Endothelial cell (in vitro differentiated cells): ENCODE measurements at regions not wholly inside any gene's neighbourhood (a gene's known extent, or its start where the extent isn't known, plus 50 kb on each side); places are given as distances from the start of the nearest gene placed in this dataset.
"Not testable (repeated sequence)": the region's sequence is repeated elsewhere in the genome, so short reads cannot be mapped to it uniquely, and the experiment has no call there.

ENCODE experiments used
- DNase-seq: peaks from one replicate; pipeline ENCODE4 v3.0.0; 2021; ENCODE audit warnings: low spot score
- H3K27ac Mint-ChIP-seq: one replicate; pipeline ENCODE4 v1.8.0; 2021; ENCODE audit warnings: mixed read lengths, inconsistent platforms; ENCODE audit not compliant: unreplicated experiment
- H3K27me3 Mint-ChIP-seq: one replicate; pipeline ENCODE4 v1.8.0; 2021; ENCODE audit warnings: mild to moderate bottlenecking, moderate library complexity, mixed read lengths, inconsistent platforms; ENCODE audit not compliant: unreplicated experiment
- H3K36me3 Mint-ChIP-seq: one replicate; pipeline ENCODE4 v1.8.0; 2021; ENCODE audit warnings: mild to moderate bottlenecking, low read depth, mixed read lengths, inconsistent platforms; ENCODE audit not compliant: unreplicated experiment
- H3K4me1 Mint-ChIP-seq: one replicate; pipeline ENCODE4 v1.8.0; 2021; ENCODE audit warnings: mild to moderate bottlenecking, mixed read lengths, inconsistent platforms; ENCODE audit not compliant: unreplicated experiment
- H3K4me3 Mint-ChIP-seq: one replicate; pipeline ENCODE4 v1.8.0; 2021; ENCODE audit warnings: mild to moderate bottlenecking, mixed read lengths, inconsistent platforms; ENCODE audit not compliant: unreplicated experiment
- H3K9me3 Mint-ChIP-seq: one replicate; pipeline ENCODE4 v1.8.0; 2021; ENCODE audit warnings: mixed read lengths, inconsistent platforms; ENCODE audit not compliant: unreplicated experiment
- TF ChIP-seq, protein P1 (sequence below): fragments of 200-600 bp; sonication (generic); IDR thresholded peaks from one replicate; pipeline ENCODE4 v1.5.0; 2021; ENCODE audit warnings: antibody characterized with exemption; ENCODE audit not compliant: unreplicated experiment

DNA sequence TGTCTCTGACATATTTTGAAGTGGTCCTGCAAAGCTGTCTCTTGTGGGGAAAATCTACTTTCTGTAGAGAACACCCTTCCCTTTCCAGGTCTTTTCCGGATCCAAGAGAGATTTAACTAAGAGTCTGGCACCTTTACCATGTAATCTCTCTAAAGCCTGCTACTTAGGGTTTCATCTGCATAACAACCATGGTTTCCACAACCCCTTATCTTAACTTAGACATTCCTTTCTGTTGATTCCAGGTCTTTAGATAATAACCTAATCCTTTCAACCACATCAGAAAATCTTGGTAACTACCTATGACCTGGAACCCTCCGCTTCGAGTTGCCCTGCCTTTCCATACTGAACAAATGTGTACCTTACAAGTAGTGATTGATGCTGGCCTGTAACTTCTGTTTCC lies 243.6 kb upstream of the PTER start:
- H3K27me3 Mint-ChIP-seq, result no peaks in the 10 kb centered on the region
- no peaks in the 10 kb centered on the region for H3K36me3 Mint-ChIP-seq
- TF ChIP-seq, protein P1, sequence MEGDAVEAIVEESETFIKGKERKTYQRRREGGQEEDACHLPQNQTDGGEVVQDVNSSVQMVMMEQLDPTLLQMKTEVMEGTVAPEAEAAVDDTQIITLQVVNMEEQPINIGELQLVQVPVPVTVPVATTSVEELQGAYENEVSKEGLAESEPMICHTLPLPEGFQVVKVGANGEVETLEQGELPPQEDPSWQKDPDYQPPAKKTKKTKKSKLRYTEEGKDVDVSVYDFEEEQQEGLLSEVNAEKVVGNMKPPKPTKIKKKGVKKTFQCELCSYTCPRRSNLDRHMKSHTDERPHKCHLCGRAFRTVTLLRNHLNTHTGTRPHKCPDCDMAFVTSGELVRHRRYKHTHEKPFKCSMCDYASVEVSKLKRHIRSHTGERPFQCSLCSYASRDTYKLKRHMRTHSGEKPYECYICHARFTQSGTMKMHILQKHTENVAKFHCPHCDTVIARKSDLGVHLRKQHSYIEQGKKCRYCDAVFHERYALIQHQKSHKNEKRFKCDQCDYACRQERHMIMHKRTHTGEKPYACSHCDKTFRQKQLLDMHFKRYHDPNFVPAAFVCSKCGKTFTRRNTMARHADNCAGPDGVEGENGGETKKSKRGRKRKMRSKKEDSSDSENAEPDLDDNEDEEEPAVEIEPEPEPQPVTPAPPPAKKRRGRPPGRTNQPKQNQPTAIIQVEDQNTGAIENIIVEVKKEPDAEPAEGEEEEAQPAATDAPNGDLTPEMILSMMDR, result no peak
- H3K4me3 Mint-ChIP-seq, result no peak overlapping the region
- H3K4me1 Mint-ChIP-seq, result no peaks in the 10 kb centered on the region
- DNase-seq, result no peak
- no peaks in the 10 kb centered on the region for H3K9me3 Mint-ChIP-seq
- no peak overlapping the region for H3K27ac Mint-ChIP-seq

GRCh38 chr10:16195178-16195769 lies 241.5 kb upstream of the PTER start:
- H3K4me1 Mint-ChIP-seq, result no peaks in the 10 kb centered on the region

GRCh38 chr10:16195894-16196293 lies 240.9 kb upstream of the PTER start:
- Mint-ChIP-seq H3K4me1 (no peaks in the 10 kb centered on the region), H3K9me3 (no peaks in the 10 kb centered on the region), H3K27me3 (no peaks in the 10 kb centered on the region), H3K27ac (no peak overlapping the region), H3K4me3 (no peak overlapping the region), H3K36me3 (no peaks in the 10 kb centered on the region)
- no peak for DNase-seq
- TF ChIP-seq, protein P1, result no peak

More at GRCh38 chr10:16195178-16195769, 241.5 kb upstream of the PTER start:
- H3K9me3 Mint-ChIP-seq, result no peaks in the 10 kb centered on the region
- H3K27ac Mint-ChIP-seq, result no peak overlapping the region
- H3K4me3 Mint-ChIP-seq, result no peak overlapping the region
- no peaks in the 10 kb centered on the region for H3K27me3 Mint-ChIP-seq
- TF ChIP-seq, protein P1, result no peak
- no peaks in the 10 kb centered on the region for H3K36me3 Mint-ChIP-seq
- DNase-seq, result no peak

- Mint-ChIP-seq H3K4me1 (no peaks in the 10 kb centered on the region), H3K27ac (no peak overlapping the region), H3K27me3 (peaks cover 1% of the 10 kb centered on the region), H3K36me3 (no peaks in the 10 kb centered on the region), H3K9me3 (no peaks in the 10 kb centered on the region), H3K4me3 (no peak overlapping the region)
- TF ChIP-seq, protein P1, result no peak
- no peak for DNase-seq
Observed at GRCh38 chr10:16199216-16199615, 237.6 kb upstream of the PTER start.

DNA sequence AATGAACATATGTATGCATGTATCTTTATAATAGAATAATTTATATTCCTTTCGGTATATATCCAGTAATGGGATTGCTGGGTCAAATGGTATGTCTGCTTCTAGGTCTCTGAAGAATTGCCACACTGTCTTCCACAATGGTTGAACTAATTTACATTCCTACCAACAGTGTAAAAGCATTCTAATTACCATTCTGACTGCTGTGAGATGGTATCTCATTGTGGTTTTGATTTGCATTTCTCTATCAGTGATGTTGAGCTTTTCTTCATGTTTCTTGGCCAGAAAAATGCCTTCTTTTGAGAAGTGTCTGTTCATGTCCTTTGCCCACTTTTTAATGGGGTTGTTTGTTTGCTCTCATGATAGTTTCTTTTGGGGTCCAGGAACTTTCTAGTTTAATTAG lies 213.2 kb upstream of the PTER start:
- H3K4me3 Mint-ChIP-seq, H3K36me3 Mint-ChIP-seq, H3K4me1 Mint-ChIP-seq, H3K27ac Mint-ChIP-seq, DNase-seq, H3K27me3 Mint-ChIP-seq, H3K9me3 Mint-ChIP-seq: not testable (repeated sequence)

GRCh38 chr10:16227674-16228073 lies 209.1 kb upstream of the PTER start:
- Mint-ChIP-seq H3K4me1 (no peaks in the 10 kb centered on the region), H3K27me3 (peaks cover 6% of the 10 kb centered on the region), H3K27ac (no peak overlapping the region), H3K36me3 (peaks cover under 1% of the 10 kb centered on the region), H3K4me3 (no peak overlapping the region), H3K9me3 (peaks cover under 1% of the 10 kb centered on the region)
- no peak for DNase-seq
- TF ChIP-seq, protein P1, result no peak
